IPS-18c (cell line): ENCODE measurements at regions not wholly inside any gene's neighbourhood (a gene's known extent, or its start where the extent isn't known, plus 50 kb on each side); places are given as distances from the start of the nearest gene placed in this dataset.

Experiments
- H3K4me3 ChIP-seq: 2 replicates; pipeline ENCODE4 v1.7.0; 2013; ENCODE audit warnings: low read depth, mild to moderate bottlenecking, low read length, moderate library complexity; ENCODE audit not compliant: insufficient read depth
- H3K9me3 ChIP-seq: one replicate; pipeline ENCODE4 v1.6.1; 2013; ENCODE audit warnings: mild to moderate bottlenecking, low read length, moderate library complexity; ENCODE audit not compliant: control insufficient read depth, insufficient read depth

DNA sequence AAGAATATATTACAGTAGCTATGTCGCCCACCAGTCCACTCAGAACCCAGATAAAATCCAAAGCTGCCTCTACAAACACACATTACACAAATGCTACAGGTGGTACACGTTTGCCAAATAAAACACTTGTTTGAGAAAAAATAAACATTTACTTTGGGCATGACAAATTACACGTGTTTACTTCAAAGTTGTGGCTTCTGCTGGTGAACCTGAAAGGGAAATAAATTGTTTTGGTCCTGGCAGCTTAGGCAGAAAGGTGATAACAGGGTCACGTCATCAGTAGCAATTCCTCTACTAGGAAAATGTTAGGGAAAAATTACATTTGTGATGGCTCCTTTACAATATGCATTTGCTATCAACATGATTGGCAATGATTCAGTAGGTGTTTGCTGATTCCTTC is 497.3 kb upstream of the WWC1 start:
- Histone ChIP-seq H3K4me3 (no peak overlapping the region), H3K9me3 (no peaks in the 10 kb centered on the region)

- Histone ChIP-seq H3K4me3 (no peak overlapping the region), H3K9me3 (no peaks in the 10 kb centered on the region)
Observed at GRCh38 chr5:167796672-167797071, 494.8 kb upstream of the WWC1 start.

DNA sequence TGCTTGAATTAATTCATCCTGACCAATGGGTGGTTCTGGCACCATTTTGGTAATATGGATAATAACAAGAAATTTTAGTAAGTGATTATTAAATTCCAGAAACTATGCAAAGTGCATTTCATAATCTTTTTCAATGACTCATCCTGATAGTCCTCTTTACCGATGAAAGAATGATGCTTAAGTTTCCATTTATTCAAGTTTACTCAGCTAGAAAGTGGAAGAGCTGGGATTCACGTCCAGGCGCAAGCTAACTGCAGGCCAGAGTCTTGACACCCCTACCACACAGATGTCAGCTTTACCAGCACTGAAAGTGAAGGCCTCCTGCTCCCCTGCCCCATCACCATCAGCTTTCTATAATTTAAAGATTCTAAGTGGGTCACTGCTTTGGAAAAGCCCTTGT is 493.5 kb upstream of the WWC1 start:
- H3K9me3 ChIP-seq, result no peaks in the 10 kb centered on the region

GRCh38 chr5:167798448-167798847 is 493.0 kb upstream of the WWC1 start:
- H3K4me3 ChIP-seq, result no peak overlapping the region
- no peaks in the 10 kb centered on the region for H3K9me3 ChIP-seq

More for the DNA sequence above, 493.5 kb upstream of the WWC1 start:
- no peak overlapping the region for H3K4me3 ChIP-seq

DNA sequence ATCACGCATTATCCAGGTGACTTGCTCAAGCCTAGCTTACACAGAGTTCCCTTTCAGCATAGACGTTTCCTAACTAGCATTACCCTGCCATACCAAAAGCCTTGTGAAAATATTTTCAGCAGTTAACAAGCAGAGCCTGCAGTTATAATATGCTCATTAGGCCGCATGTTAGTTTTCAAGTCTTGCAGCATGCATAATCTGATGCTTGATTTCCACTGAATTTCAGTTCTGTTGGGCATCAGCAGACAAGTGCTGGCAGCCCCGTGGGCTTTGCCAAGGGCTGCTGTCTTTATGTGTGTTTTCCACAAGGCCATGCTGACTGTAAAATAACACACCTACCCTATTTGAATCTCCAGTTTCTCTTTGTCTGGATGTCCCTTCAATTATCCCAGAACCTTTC is 491.0 kb upstream of the WWC1 start:
- no peak overlapping the region for H3K4me3 ChIP-seq
- H3K9me3 ChIP-seq, result no peaks in the 10 kb centered on the region

DNA sequence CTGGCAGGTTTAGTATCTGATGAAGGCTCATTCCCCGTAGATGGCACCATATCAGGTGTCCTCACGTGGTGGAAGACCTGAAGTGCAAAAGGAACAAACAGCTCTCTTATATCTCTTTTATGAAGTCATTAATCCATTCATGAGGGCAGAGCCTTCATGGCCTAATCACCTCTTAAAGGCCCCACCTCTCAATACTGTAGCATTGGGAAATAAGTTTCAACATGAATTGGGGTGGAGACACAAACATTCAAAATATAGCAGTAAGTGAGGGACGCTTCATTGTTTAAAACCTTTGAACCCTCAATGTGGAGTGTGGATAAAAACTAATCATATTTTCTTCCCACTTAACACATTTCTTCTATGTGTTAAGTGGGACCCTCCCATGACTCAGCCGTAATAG is 489.4 kb upstream of the WWC1 start:
- Histone ChIP-seq H3K9me3 (no peaks in the 10 kb centered on the region), H3K4me3 (no peak overlapping the region)

GRCh38 chr5:167802755-167803431 is 488.6 kb upstream of the WWC1 start:
- Histone ChIP-seq H3K9me3 (no peaks in the 10 kb centered on the region), H3K4me3 (no peak overlapping the region)

DNA sequence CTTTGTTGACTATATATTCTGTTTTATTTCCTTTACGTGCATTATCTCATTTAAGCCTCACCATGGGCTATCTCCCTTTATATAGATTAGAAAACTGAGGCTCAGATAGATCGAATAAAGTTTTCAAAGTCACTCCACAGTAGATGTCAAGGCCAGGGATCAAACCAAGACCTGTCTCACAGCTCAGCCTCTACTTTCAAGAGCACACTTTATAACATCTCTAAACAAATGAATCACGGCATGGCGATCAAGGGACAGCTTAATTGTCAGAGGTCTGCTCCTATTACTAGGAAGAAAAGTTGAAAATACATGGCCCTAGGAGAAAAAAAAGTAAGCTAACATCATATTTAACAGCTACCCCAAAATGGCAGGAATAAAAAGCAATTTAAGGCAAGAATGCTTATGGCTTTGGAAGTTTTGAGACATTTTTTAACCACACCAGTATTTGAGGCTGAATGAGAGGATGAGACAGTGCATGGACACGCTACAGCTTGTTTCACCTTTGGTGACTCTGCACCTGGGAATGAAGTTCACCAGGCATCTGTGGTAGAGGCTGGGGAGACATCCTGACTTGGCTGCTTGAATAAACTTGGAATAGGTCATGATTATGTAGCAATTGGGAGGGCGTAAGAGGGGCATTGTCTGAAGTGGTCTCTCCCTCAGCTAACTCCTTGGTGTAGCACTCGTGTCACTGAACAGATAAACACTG is 486.8 kb upstream of the WWC1 start:
- no peak overlapping the region for H3K4me3 ChIP-seq

GRCh38 chr5:167810573-167810972 is 480.9 kb upstream of the WWC1 start:
- Histone ChIP-seq H3K4me3 (no peak overlapping the region), H3K9me3 (no peaks in the 10 kb centered on the region)

More for the DNA sequence above, 486.8 kb upstream of the WWC1 start:
- H3K9me3 ChIP-seq, result no peaks in the 10 kb centered on the region

DNA sequence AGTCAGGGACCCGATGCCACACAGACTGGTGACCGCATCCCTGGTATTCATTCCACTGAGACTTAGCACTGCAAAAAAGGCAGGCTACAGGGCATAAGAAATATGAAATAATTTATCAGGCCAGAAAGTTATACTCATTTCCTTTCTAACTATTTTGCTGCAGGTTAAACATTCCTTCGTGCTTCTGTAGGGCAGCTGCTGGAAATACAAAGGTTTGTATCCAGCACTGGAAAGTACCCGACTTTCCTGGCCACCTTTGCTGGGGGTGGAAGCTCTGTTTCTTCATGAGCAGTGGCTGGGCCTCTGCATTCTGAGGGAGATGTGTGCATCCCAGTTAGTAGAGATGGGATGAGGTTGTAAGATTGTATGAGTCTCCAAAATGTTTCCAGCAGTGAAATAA is 478.6 kb upstream of the WWC1 start:
- Histone ChIP-seq H3K4me3 (no peak overlapping the region), H3K9me3 (no peaks in the 10 kb centered on the region)

GRCh38 chr5:167813389-167813788 is 478.1 kb upstream of the WWC1 start:
- H3K4me3 ChIP-seq, result no peak overlapping the region

DNA sequence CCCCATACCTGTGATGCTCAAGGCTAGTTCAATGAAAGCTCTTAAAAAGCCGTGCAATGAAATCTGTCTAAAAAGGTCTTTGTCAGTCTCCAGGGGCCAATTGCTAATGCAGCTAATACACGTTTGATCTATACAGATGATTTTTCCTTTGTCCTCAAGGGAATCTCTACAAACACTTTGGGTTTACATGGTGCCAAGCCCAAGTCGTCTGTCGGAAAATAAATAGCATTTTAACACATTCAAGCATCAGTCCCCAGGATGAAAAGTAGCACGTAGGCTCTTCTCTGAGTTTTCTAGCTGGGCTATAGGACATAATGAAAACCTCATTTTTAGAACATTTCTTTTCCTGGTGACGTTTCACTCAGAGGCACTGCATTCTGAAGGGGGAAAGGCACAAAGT is 477.4 kb upstream of the WWC1 start:
- H3K4me3 ChIP-seq, result no peak overlapping the region; the same call in 1 of the 2 replicates
- no peaks in the 10 kb centered on the region for H3K9me3 ChIP-seq

More at GRCh38 chr5:167813389-167813788, 478.1 kb upstream of the WWC1 start:
- H3K9me3 ChIP-seq, result no peaks in the 10 kb centered on the region

DNA sequence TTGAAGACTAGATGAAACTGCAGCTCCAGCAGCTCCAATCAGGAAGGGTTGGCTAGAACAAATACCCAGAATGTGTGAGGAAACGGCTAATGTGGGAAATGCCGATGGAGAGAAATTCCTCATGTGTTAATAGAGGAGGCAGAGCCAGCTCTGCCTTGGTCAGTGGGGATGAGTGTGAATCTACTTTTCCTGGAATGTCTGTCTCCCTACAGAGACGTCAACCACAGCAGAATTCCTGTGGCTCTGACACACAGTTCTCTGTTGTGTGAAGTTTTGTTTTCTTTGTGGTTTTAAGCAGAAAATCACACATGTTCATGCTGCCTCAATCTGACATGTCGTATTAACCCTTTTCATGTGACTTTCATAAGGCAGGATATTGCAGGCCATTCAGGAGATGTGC is 476.6 kb upstream of the WWC1 start:
- no peak overlapping the region for H3K4me3 ChIP-seq

DNA sequence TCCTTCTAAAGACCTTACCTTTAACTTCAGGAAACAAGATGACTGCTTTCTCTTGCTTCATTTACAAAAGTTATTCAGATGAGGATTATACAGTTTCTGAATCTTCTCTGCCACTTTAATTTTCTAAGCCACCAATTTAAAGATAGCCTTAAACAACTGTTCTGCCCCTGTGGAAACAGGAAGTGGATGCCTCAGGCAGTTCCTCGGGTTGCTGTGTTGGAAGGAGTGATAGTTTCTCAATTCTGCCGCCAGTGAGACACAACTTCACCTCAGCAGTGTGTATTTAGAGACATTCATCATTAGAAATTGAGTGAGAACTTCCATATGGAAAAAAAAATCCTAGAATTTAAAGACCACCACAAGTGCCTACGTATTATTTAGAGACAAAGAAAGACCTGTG is 475.1 kb upstream of the WWC1 start:
- no peak overlapping the region for H3K4me3 ChIP-seq
- H3K9me3 ChIP-seq, result no peaks in the 10 kb centered on the region

More for the DNA sequence above, 476.6 kb upstream of the WWC1 start:
- H3K9me3 ChIP-seq, result no peaks in the 10 kb centered on the region

GRCh38 chr5:167816864-167817263 is 474.6 kb upstream of the WWC1 start:
- Histone ChIP-seq H3K9me3 (no peaks in the 10 kb centered on the region), H3K4me3 (no peak overlapping the region)

DNA sequence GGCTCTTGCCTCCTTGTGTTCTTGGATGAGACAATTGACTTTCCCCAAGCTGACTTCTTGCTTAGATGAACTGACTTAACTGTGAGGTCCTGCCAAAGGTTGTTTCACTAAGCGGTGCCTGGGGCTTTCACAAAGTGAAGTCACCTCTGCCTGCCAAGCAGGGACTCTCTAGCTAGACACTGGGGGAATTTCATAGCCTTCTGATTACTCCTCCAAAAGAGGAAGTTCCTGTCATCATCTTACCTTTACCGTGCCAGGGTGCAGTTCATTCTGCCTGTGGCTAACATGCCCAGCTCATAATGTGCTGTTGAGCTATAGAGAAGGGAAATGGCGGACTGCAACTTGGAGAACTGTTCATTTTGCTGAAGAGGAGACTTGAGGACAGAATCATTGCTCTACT is 472.0 kb upstream of the WWC1 start:
- Histone ChIP-seq H3K4me3 (no peak overlapping the region), H3K9me3 (no peaks in the 10 kb centered on the region)

DNA sequence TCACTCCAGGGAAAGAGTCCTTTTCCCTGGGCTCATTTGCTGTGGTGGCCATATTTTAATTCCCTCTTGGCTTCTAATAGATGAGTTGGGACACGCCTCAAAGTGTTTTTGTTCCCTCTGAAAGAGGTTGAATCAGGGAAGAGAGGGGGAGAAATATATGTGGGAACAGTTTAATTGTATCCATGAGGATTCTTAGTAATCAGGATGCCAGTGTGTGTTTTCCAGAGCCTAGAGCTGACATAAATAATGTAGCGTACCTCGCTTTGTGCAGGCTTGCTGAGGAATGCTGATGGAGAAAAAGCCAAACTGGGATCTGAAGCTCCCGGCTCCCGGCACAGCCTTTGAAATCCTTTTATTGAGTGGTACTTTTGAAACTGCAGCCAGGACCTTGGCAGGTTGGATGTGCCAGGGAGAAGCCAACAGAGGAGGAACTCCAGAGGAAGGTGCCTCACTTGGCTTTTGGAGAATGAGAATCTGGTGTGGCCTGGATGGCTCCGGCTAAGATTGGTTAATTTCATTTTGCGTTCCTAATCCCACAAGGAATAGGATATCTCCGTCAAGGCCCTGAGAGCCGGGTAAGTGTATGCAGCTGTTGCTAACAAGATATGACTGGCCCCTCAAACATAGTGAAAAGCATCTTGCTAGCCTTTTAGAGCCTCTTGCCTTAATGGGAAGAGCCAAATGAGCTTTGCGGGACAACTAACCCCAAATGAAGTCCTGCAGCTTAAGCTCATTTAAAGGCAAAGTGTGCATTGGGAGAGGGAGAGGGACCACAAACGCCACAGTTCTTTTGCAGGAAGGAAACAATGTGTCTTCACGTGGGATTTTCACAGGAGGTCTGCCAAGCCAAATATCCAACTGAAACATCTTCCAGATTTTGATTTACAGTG is 471.1 kb upstream of the WWC1 start:
- Histone ChIP-seq H3K9me3 (no peaks in the 10 kb centered on the region), H3K4me3 (no peak overlapping the region)

GRCh38 chr5:167821151-167821550 is 470.3 kb upstream of the WWC1 start:
- H3K4me3 ChIP-seq, result no peak overlapping the region

More at GRCh38 chr5:167821151-167821550, 470.3 kb upstream of the WWC1 start:
- no peaks in the 10 kb centered on the region for H3K9me3 ChIP-seq
